DOHH2 (cell line): ENCODE measurements at regions not wholly inside any gene's neighbourhood (a gene's known extent, or its start where the extent isn't known, plus 50 kb on each side); places are given as distances from the start of the nearest gene placed in this dataset.

Experiments
- CTCF ChIP-seq: fragments of 200-600 bp; sonication (generic); IDR thresholded peaks from one replicate; pipeline ENCODE4 v1.5.1; 2014; ENCODE audit warnings: antibody characterized with exemption, mild to moderate bottlenecking, low read depth, low read length; ENCODE audit not compliant: poor library complexity, severe bottlenecking
- EZH2phosphoT487 ChIP-seq: fragments of 200-600 bp; sonication (generic); IDR thresholded peaks from 2 replicates; pipeline ENCODE4 v1.6.1; 2017; ENCODE audit warnings: borderline replicate concordance, mild to moderate bottlenecking, antibody characterized with exemption, low read length, moderate library complexity, mixed read lengths

DNA sequence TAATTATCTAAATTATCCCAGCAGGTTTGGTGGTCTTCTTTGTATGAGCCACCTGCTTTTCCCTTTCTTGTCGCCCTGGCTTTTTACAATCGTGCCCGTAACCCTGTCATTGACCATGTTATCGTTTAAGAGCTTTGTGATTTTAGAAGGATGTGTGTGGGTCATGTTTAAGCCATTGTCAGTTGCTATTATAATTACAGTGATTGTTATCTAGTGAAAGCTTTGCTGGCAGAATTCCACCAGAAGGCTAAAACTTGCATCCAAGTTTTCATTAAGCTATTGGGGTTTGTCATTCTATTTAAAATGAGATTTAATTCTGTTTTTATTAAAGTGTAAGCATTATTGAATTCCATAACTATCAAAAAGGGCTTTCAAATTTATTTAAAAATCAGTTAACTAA, 354.2 kb upstream of the TMEM229A start:
- no peak for TF ChIP-seq CTCF
- TF ChIP-seq EZH2phosphoT487, result no peak
